KOPT-K1 (cell line): ENCODE measurements at regions not wholly inside any gene's neighbourhood (a gene's known extent, or its start where the extent isn't known, plus 50 kb on each side); places are given as distances from the start of the nearest gene placed in this dataset.

Experiments used
- H3K27ac ChIP-seq: fragments of 200-600 bp; sonication (generic); 2 replicates; pipeline ENCODE4 v1.5.1; 2016; ENCODE audit warnings: antibody characterized with exemption, mild to moderate bottlenecking, low read depth, low read length; ENCODE audit not compliant: poor library complexity, severe bottlenecking
- H3K36me3 ChIP-seq: fragments of 200-600 bp; sonication (generic); 2 replicates; pipeline ENCODE4 v1.5.1; 2017; ENCODE audit warnings: antibody characterized with exemption, mild to moderate bottlenecking, low read length, moderate library complexity; ENCODE audit not compliant: insufficient read depth
- H3K9me3 ChIP-seq: fragments of 200-600 bp; sonication (generic); 2 replicates; pipeline ENCODE4 v1.5.1; 2017; ENCODE audit warnings: antibody characterized with exemption, low read length, mild to moderate bottlenecking; ENCODE audit not compliant: insufficient read depth, poor library complexity, severe bottlenecking

- H3K27ac ChIP-seq, result no peak overlapping the region
- H3K36me3 ChIP-seq, result no peaks in the 10 kb centered on the region
- no peaks in the 10 kb centered on the region for H3K9me3 ChIP-seq
Observed at GRCh38 chr21:35922618-35923017, 137.7 kb downstream of the SETD4 start.

- no peaks in the 10 kb centered on the region for H3K9me3 ChIP-seq
- no peaks in the 10 kb centered on the region for H3K36me3 ChIP-seq
- no peak overlapping the region for H3K27ac ChIP-seq
Observed at GRCh38 chr21:35921471-35921870, 138.9 kb downstream of the SETD4 start.

DNA sequence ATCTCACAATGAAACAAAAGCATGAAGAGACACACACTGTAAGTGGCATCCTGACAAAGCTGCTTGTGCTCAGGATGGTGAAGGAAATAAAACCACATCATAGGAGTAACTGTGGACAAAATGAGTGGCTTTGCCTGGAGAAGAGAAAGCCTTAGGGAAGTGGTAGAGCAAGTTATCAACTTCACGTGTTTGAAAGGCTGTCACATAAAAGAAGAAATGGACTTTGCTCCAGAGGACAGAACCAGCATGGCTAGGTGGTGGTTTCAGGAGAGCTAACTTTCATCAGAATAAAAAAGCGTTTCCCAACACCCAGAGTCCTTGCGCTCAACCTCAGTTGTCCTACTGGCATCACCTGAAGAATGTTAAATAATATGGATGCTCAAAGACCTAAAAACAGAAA lies 139.9 kb downstream of the SETD4 start:
- H3K27ac ChIP-seq, result no peak overlapping the region
- peaks cover 4% of the 10 kb centered on the region for H3K9me3 ChIP-seq
- H3K36me3 ChIP-seq, result no peaks in the 10 kb centered on the region

GRCh38 chr21:35915030-35915429 lies 145.3 kb downstream of the SETD4 start:
- Histone ChIP-seq H3K9me3 (peaks cover 13% of the 10 kb centered on the region), H3K36me3 (no peaks in the 10 kb centered on the region), H3K27ac (no peak overlapping the region)

- Histone ChIP-seq H3K9me3 (peaks cover 15% of the 10 kb centered on the region), H3K36me3 (no peaks in the 10 kb centered on the region), H3K27ac (no peak overlapping the region)
Observed at GRCh38 chr21:35911412-35912191, 148.7 kb downstream of the SETD4 start.

GRCh38 chr21:35909456-35910223 lies 150.7 kb downstream of the SETD4 start:
- H3K27ac ChIP-seq, result no peak overlapping the region
- peaks cover 9% of the 10 kb centered on the region for H3K9me3 ChIP-seq
- H3K36me3 ChIP-seq, result no peaks in the 10 kb centered on the region

- Histone ChIP-seq H3K9me3 (peaks cover 9% of the 10 kb centered on the region), H3K27ac (no peak overlapping the region), H3K36me3 (no peaks in the 10 kb centered on the region)
Observed at GRCh38 chr21:35908311-35909078, 151.8 kb downstream of the SETD4 start.

DNA sequence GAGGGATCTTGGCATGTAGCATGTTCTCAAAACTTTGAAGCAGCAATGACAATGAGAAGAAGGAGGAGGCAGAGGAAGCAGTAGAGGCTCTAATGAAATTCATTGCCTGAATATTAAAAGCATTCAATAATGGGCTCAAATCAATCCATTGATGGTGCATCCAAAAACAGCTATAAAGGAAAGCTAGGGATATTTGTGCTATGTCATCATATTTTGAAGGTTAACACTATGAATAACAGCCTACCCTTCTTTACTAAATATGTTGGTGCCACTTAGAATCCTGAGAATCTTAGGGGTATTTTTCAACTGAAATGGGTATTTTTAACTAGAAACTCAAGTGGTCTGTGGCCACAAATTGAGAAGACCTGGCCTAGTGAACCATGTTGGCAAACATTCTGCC lies 153.7 kb downstream of the SETD4 start:
- no peaks in the 10 kb centered on the region for H3K36me3 ChIP-seq
- peaks cover 9% of the 10 kb centered on the region for H3K9me3 ChIP-seq
- H3K27ac ChIP-seq, result no peak overlapping the region

- peaks cover 9% of the 10 kb centered on the region for H3K9me3 ChIP-seq
- H3K36me3 ChIP-seq, result no peaks in the 10 kb centered on the region
- H3K27ac ChIP-seq, result no peak overlapping the region
Observed at GRCh38 chr21:35905963-35906345, 154.4 kb downstream of the SETD4 start.

DNA sequence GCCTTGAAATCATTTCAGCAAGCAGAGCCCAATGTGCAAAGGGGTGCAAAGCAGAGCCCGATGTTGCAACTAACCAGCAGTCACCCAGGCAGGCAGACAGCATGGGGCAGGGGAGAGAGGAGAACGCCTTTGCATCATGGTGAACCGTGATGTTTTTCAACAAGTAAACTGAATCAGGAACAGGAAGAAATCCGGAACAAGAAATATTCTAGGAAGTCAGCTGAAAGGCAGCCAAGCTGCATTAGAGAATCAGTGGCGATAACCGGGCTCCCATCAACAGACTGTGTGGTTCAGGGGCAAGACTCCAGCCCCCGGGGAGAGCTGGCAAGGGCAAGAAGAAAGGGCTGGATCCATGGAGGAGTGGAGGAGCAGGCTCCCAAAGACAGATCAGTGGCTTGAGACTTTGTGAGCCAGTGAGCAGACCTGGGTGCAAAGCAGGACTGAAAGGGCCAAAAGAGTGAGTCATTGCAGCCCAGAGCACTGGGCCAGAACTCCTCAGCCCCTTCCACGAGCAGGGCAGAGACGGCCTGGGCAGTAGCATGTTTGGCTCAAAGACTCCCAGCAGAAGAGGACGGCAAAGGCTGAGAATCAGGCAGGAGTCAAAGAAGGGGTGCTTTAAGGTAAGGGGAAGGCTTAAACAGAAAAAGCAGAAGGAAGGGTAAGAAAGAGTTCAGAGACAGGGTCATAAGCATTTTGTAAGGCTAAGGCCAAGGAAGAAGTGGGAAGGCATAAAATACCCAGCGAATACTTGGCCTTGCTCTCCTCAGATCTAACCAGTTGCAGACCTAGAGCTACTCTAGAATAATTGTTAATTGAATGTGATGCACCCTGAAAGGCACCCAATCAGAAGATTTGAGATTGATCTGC lies 155.0 kb downstream of the SETD4 start:
- Histone ChIP-seq H3K27ac (no peak overlapping the region), H3K36me3 (no peaks in the 10 kb centered on the region), H3K9me3 (peaks cover 5% of the 10 kb centered on the region)

DNA sequence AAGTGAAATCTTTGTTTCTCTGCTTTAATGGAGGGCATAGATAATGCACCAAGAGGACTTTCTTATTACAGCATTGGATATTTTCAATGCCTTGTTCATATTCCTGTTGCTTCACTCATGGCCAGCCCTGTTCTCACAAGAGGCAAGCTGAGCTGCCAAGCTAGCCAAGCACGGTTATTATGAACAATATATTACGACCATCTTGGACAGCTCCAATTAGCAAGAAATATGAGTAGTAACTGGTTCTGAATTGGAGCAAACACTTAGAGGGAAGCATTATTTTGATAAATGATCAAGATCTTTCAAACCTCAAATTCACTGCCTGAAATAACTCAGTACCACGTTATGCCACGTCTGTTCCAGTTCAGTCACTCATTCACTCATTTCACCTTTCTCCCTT lies 159.8 kb downstream of the SETD4 start:
- no peaks in the 10 kb centered on the region for H3K9me3 ChIP-seq
- no peaks in the 10 kb centered on the region for H3K36me3 ChIP-seq
- H3K27ac ChIP-seq, result no peak overlapping the region

- no peak overlapping the region for H3K27ac ChIP-seq
- H3K36me3 ChIP-seq, result no peaks in the 10 kb centered on the region
- H3K9me3 ChIP-seq, result no peaks in the 10 kb centered on the region
Observed at GRCh38 chr21:35896060-35896459, 164.3 kb downstream of the SETD4 start.

GRCh38 chr21:35895598-35895997 lies 164.7 kb downstream of the SETD4 start:
- Histone ChIP-seq H3K27ac (no peak overlapping the region), H3K36me3 (no peaks in the 10 kb centered on the region), H3K9me3 (no peaks in the 10 kb centered on the region)

- Histone ChIP-seq H3K27ac (no peak overlapping the region), H3K9me3 (no peaks in the 10 kb centered on the region), H3K36me3 (no peaks in the 10 kb centered on the region)
Observed at GRCh38 chr21:35893156-35893555, 167.2 kb downstream of the SETD4 start.
